ENCODE measurements at regions not wholly inside any gene's neighbourhood (a gene's known extent, or its start where the extent isn't known, plus 50 kb on each side); places are given as distances from the start of the nearest gene placed in this dataset.

GRCh38 chr4:176858839-176859238, 66.1 kb upstream of the VEGFC start:
- Histone ChIP-seq H3K36me3 (ENCODE audit: control insufficient read depth, insufficient read depth, low read length) (no peaks in the 10 kb centered on the region), H3K4me3 (ENCODE audit: low read depth, low read length) (no peak overlapping the region), H3K27me3 (ENCODE audit: control insufficient read depth, insufficient read depth, low read length) (no peaks in the 10 kb centered on the region)
- TF ChIP-seq, protein P1, sequence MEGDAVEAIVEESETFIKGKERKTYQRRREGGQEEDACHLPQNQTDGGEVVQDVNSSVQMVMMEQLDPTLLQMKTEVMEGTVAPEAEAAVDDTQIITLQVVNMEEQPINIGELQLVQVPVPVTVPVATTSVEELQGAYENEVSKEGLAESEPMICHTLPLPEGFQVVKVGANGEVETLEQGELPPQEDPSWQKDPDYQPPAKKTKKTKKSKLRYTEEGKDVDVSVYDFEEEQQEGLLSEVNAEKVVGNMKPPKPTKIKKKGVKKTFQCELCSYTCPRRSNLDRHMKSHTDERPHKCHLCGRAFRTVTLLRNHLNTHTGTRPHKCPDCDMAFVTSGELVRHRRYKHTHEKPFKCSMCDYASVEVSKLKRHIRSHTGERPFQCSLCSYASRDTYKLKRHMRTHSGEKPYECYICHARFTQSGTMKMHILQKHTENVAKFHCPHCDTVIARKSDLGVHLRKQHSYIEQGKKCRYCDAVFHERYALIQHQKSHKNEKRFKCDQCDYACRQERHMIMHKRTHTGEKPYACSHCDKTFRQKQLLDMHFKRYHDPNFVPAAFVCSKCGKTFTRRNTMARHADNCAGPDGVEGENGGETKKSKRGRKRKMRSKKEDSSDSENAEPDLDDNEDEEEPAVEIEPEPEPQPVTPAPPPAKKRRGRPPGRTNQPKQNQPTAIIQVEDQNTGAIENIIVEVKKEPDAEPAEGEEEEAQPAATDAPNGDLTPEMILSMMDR (IDR thresholded peaks at IDR 0.05; ENCODE audit: insufficient read depth, low read length, poor library complexity, severe bottlenecking) = no peak
- no peak for DNase-seq (ENCODE audit: low read depth)

- DNase-seq (ENCODE audit: low read depth) = no peak
- no peaks in the 10 kb centered on the region for H3K27me3 ChIP-seq (ENCODE audit: control insufficient read depth, insufficient read depth, low read length)
- no peak overlapping the region for H3K4me3 ChIP-seq (ENCODE audit: low read depth, low read length)
- TF ChIP-seq, protein P1 (IDR thresholded peaks at IDR 0.05; ENCODE audit: insufficient read depth, low read length, poor library complexity, severe bottlenecking) = no peak
- no peaks in the 10 kb centered on the region for H3K36me3 ChIP-seq (ENCODE audit: control insufficient read depth, insufficient read depth, low read length)
These were observed 71.5 kb upstream of the VEGFC start for GRCh38 chr4:176864238-176864637.

DNA sequence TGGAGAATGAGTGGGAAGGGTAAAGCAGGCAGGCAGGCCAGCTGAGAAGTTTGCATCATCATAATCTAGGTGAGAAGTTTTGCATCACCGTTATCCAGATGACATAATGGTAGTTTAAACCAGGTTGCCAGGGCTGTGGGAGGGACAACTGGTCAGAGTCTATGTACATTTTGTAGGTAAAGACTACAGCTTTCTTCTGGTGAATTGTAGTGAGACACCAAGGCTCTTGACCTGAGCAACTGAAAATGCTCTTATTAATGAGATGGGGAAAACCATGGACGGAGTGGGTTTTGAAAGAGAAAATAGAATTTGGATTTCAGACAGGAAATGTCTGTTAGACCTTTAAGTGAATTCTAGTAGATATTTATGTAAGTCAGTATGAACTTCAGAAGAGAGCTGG, 76.0 kb upstream of the VEGFC start:
- DNase-seq (ENCODE audit: low read depth) = no peak
- no peak overlapping the region for H3K4me3 ChIP-seq (ENCODE audit: low read depth, low read length)
- TF ChIP-seq, protein P1 (IDR thresholded peaks at IDR 0.05; ENCODE audit: insufficient read depth, low read length, poor library complexity, severe bottlenecking) = no peak
- H3K36me3 ChIP-seq (ENCODE audit: control insufficient read depth, insufficient read depth, low read length) = no peaks in the 10 kb centered on the region
- H3K27me3 ChIP-seq (ENCODE audit: control insufficient read depth, insufficient read depth, low read length) = no peaks in the 10 kb centered on the region

GRCh38 chr4:176872461-176872860, 79.7 kb upstream of the VEGFC start:
- DNase-seq (ENCODE audit: low read depth) = no peak
- TF ChIP-seq, protein P1 (IDR thresholded peaks at IDR 0.05; ENCODE audit: insufficient read depth, low read length, poor library complexity, severe bottlenecking) = no peak
- H3K36me3 ChIP-seq (ENCODE audit: control insufficient read depth, insufficient read depth, low read length) = no peaks in the 10 kb centered on the region
- H3K27me3 ChIP-seq (ENCODE audit: control insufficient read depth, insufficient read depth, low read length) = no peaks in the 10 kb centered on the region
- H3K4me3 ChIP-seq (ENCODE audit: low read depth, low read length) = no peak overlapping the region

DNA sequence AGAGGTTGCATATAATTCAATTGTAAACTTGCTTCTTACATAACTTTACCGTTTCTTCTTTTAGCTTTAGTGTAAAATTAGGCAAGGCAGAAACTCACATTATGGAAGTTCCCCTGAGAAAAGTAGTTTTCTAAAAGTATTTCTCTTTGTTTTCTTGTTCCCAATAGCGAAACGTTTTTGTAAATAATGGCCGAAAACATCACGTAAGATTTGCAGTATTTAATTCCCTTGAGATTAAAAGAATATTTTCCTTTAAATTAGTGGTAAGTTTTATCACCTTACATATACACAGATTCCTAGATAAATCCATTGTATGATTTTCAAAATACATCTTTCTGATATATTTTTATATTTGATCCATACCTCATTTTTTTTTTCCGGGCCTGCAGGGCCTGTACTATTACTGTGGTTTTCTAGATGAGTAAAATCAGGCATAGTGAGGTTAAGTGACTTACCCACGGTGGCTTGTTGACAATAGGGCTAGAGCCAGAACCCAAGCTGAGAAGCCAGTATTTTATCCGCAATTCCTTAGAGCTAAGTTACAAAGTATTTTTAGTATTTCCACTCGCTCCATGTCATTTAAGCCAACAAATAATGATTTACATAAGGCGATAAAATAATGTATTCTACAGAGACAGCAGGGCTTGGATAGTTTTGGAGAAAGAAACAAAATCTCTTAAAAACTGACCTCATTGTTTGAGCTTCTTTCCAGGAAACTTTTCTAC, 82.2 kb upstream of the VEGFC start:
- Histone ChIP-seq H3K4me3 (ENCODE audit: low read depth, low read length) (no peak overlapping the region), H3K27me3 (ENCODE audit: control insufficient read depth, insufficient read depth, low read length) (no peaks in the 10 kb centered on the region), H3K36me3 (ENCODE audit: control insufficient read depth, insufficient read depth, low read length) (no peaks in the 10 kb centered on the region)
- TF ChIP-seq, protein P1 (IDR thresholded peaks at IDR 0.05; ENCODE audit: insufficient read depth, low read length, poor library complexity, severe bottlenecking) = no peak
- DNase-seq (ENCODE audit: low read depth) = no peak

GRCh38 chr4:176875446-176875930, 82.8 kb upstream of the VEGFC start:
- no peak overlapping the region for H3K4me3 ChIP-seq (ENCODE audit: low read depth, low read length)
- H3K36me3 ChIP-seq (ENCODE audit: control insufficient read depth, insufficient read depth, low read length) = no peaks in the 10 kb centered on the region
- H3K27me3 ChIP-seq (ENCODE audit: control insufficient read depth, insufficient read depth, low read length) = no peaks in the 10 kb centered on the region
- TF ChIP-seq, protein P1 (IDR thresholded peaks at IDR 0.05; ENCODE audit: insufficient read depth, low read length, poor library complexity, severe bottlenecking) = no peak
- no peak for DNase-seq (ENCODE audit: low read depth)
